Fibroblast of skin of abdomen (primary cell): ENCODE measurements at regions not wholly inside any gene's neighbourhood (a gene's known extent, or its start where the extent isn't known, plus 50 kb on each side); places are given as distances from the start of the nearest gene placed in this dataset.
"Not testable (repeated sequence)": the region's sequence is repeated elsewhere in the genome, so short reads cannot be mapped to it uniquely, and the experiment has no call there.

Experiments
- DNase-seq: peaks from one replicate; pipeline ENCODE4 v3.0.0-alpha.2; 2013

GRCh38 chr16:60206516-60206915, 1472.4 kb upstream of the GOT2 start:
- no peak for DNase-seq

- DNase-seq, result peak; percentile 50
Measured at GRCh38 chr16:60204181-60204580, 1470.1 kb upstream of the GOT2 start.

- peak; percentile 31 for DNase-seq
Measured at GRCh38 chr16:60203525-60204124, 1469.5 kb upstream of the GOT2 start.

- not testable (repeated sequence) for DNase-seq
Measured at GRCh38 chr16:60200729-60201128, 1466.6 kb upstream of the GOT2 start.

- no peak for DNase-seq
Measured at GRCh38 chr16:60200161-60200560, 1466.0 kb upstream of the GOT2 start.

GRCh38 chr16:60199150-60199549, 1465.0 kb upstream of the GOT2 start:
- no peak for DNase-seq

GRCh38 chr16:60181536-60181935, 1447.4 kb upstream of the GOT2 start:
- no peak for DNase-seq

- DNase-seq, result no peak
Measured at GRCh38 chr16:60180609-60181008, 1446.5 kb upstream of the GOT2 start.

- peak; percentile 2 for DNase-seq
Measured at GRCh38 chr16:60170196-60170595, 1436.1 kb upstream of the GOT2 start.

GRCh38 chr16:60166111-60166510, 1432.0 kb upstream of the GOT2 start:
- no peak for DNase-seq

GRCh38 chr16:60151987-60152386, 1417.9 kb upstream of the GOT2 start:
- DNase-seq, result no peak

GRCh38 chr16:60150907-60151306, 1416.8 kb upstream of the GOT2 start:
- no peak for DNase-seq

GRCh38 chr16:60143348-60143705, 1409.2 kb upstream of the GOT2 start:
- no peak for DNase-seq

- DNase-seq, result peak; percentile 73
Measured at GRCh38 chr16:60142619-60143347, 1408.7 kb upstream of the GOT2 start.

- DNase-seq, result peak; percentile 14
Measured at GRCh38 chr16:60137891-60138290, 1403.8 kb upstream of the GOT2 start.

- no peak for DNase-seq
Measured at GRCh38 chr16:60127196-60127595, 1393.1 kb upstream of the GOT2 start.

- DNase-seq, result not testable (repeated sequence)
Measured at GRCh38 chr16:60126115-60126514, 1392.0 kb upstream of the GOT2 start.

- peak; percentile 33 for DNase-seq
Measured at GRCh38 chr16:60123392-60124023, 1389.4 kb upstream of the GOT2 start.

GRCh38 chr16:60120586-60120985, 1386.5 kb upstream of the GOT2 start:
- DNase-seq, result no peak

- DNase-seq, result no peak
Measured at GRCh38 chr16:60110531-60110930, 1376.4 kb upstream of the GOT2 start.

- no peak for DNase-seq
Measured at GRCh38 chr16:60107871-60108270, 1373.8 kb upstream of the GOT2 start.

- DNase-seq, result peak; percentile 72
Measured at GRCh38 chr16:60107437-60107836, 1373.3 kb upstream of the GOT2 start.

- no peak for DNase-seq
Measured at GRCh38 chr16:60100371-60100770, 1366.3 kb upstream of the GOT2 start.

- DNase-seq, result no peak
Measured at GRCh38 chr16:60091529-60091928, 1357.4 kb upstream of the GOT2 start.
